Activated CD8-positive, alpha-beta memory T cell treated with anti-CD3 and anti-CD28 coated beads, Interleukin-2, amount 10 ng/mL, durations not matched to agents 7 days and 5 days (primary cell): ENCODE measurements at regions not wholly inside any gene's neighbourhood (a gene's known extent, or its start where the extent isn't known, plus 50 kb on each side); places are given as distances from the start of the nearest gene placed in this dataset.

Source experiments
- ATAC-seq: fragments of 150-1000 bp; cut with Tn5 transposase; one replicate; pipeline ENCODE4 v1.10.0; 2021; ENCODE audit warnings: moderate library complexity
- CTCF ChIA-PET: fragments of 350-600 bp; sonication (Branson Sonifier 250); formaldehyde crosslinking; loops from one replicate; lab custom pipeline; 2021; ENCODE audit warnings: antibody characterized with exemption; lab: Charles Lee
- DNase-seq: peaks from one replicate; pipeline ENCODE4 v3.0.0-alpha.2; 2020
- H3K27ac Mint-ChIP-seq: one replicate; pipeline ENCODE4 v1.8.0; 2021; ENCODE audit warnings: mild to moderate bottlenecking, mixed read lengths
- H3K27me3 Mint-ChIP-seq: one replicate; pipeline ENCODE4 v1.8.0; 2021; ENCODE audit warnings: mixed read lengths
- H3K36me3 Mint-ChIP-seq: one replicate; pipeline ENCODE4 v1.8.0; 2021; ENCODE audit warnings: mild to moderate bottlenecking, mixed read lengths
- H3K4me1 Mint-ChIP-seq: one replicate; pipeline ENCODE4 v1.8.0; 2021; ENCODE audit warnings: mixed read lengths
- H3K4me3 Mint-ChIP-seq: one replicate; pipeline ENCODE4 v1.8.0; 2021; ENCODE audit warnings: mild to moderate bottlenecking, moderate library complexity, mixed read lengths
- H3K9me3 Mint-ChIP-seq: one replicate; pipeline ENCODE4 v1.8.0; 2022; ENCODE audit warnings: low read depth, mixed read lengths

GRCh38 chr16:80330803-80331202 lies 210.0 kb upstream of the DYNLRB2 start:
- H3K27ac Mint-ChIP-seq = no peak overlapping the region
- no peaks in the 10 kb centered on the region for H3K36me3 Mint-ChIP-seq
- no peak overlapping the region for H3K4me3 Mint-ChIP-seq
- H3K4me1 Mint-ChIP-seq = no peaks in the 10 kb centered on the region
- DNase-seq (no peak), ATAC-seq (no peak)
- no peaks in the 10 kb centered on the region for H3K9me3 Mint-ChIP-seq
- CTCF ChIA-PET = no interaction called here
- H3K27me3 Mint-ChIP-seq = peaks cover 19% of the 10 kb centered on the region

GRCh38 chr16:80330150-80330549 lies 210.6 kb upstream of the DYNLRB2 start:
- ATAC-seq (no peak), DNase-seq (no peak)
- no peaks in the 10 kb centered on the region for H3K9me3 Mint-ChIP-seq
- peaks cover 19% of the 10 kb centered on the region for H3K27me3 Mint-ChIP-seq
- H3K27ac Mint-ChIP-seq = no peak overlapping the region
- no peaks in the 10 kb centered on the region for H3K4me1 Mint-ChIP-seq
- CTCF ChIA-PET = no interaction called here
- H3K4me3 Mint-ChIP-seq = no peak overlapping the region
- no peaks in the 10 kb centered on the region for H3K36me3 Mint-ChIP-seq

GRCh38 chr16:80327740-80328139 lies 213.1 kb upstream of the DYNLRB2 start:
- DNase-seq (no peak), ATAC-seq (no peak)
- Mint-ChIP-seq H3K27me3 (peaks cover 17% of the 10 kb centered on the region), H3K27ac (no peak overlapping the region), H3K9me3 (no peaks in the 10 kb centered on the region), H3K36me3 (no peaks in the 10 kb centered on the region), H3K4me1 (no peaks in the 10 kb centered on the region), H3K4me3 (no peak overlapping the region)
- CTCF ChIA-PET = no interaction called here

- no peaks in the 10 kb centered on the region for H3K36me3 Mint-ChIP-seq
- no peaks in the 10 kb centered on the region for H3K9me3 Mint-ChIP-seq
- CTCF ChIA-PET = no interaction called here
- peaks cover 19% of the 10 kb centered on the region for H3K27me3 Mint-ChIP-seq
- H3K27ac Mint-ChIP-seq = no peak overlapping the region
- no peaks in the 10 kb centered on the region for H3K4me1 Mint-ChIP-seq
- DNase-seq (no peak), ATAC-seq (no peak)
- H3K4me3 Mint-ChIP-seq = no peak overlapping the region
Observed at GRCh38 chr16:80324371-80324770, 216.4 kb upstream of the DYNLRB2 start.

GRCh38 chr16:80323808-80324195 lies 217.0 kb upstream of the DYNLRB2 start:
- no peak for ATAC-seq
- no peaks in the 10 kb centered on the region for H3K36me3 Mint-ChIP-seq
- peaks cover 21% of the 10 kb centered on the region for H3K27me3 Mint-ChIP-seq
- H3K27ac Mint-ChIP-seq = no peak overlapping the region
- no peaks in the 10 kb centered on the region for H3K9me3 Mint-ChIP-seq
- no peak overlapping the region for H3K4me3 Mint-ChIP-seq
- no peaks in the 10 kb centered on the region for H3K4me1 Mint-ChIP-seq
- CTCF ChIA-PET = no interaction called here
- DNase-seq = no peak

GRCh38 chr16:80323187-80323807 lies 217.5 kb upstream of the DYNLRB2 start:
- CTCF ChIA-PET = no interaction called here
- no peaks in the 10 kb centered on the region for H3K36me3 Mint-ChIP-seq
- peaks cover 25% of the 10 kb centered on the region for H3K27me3 Mint-ChIP-seq
- no peaks in the 10 kb centered on the region for H3K4me1 Mint-ChIP-seq
- DNase-seq (no peak), ATAC-seq (no peak)
- no peak overlapping the region for H3K27ac Mint-ChIP-seq
- no peaks in the 10 kb centered on the region for H3K9me3 Mint-ChIP-seq
- no peak overlapping the region for H3K4me3 Mint-ChIP-seq

GRCh38 chr16:80319181-80319580 lies 221.6 kb upstream of the DYNLRB2 start:
- Mint-ChIP-seq H3K4me3 (no peak overlapping the region), H3K36me3 (no peaks in the 10 kb centered on the region), H3K27me3 (peaks cover 19% of the 10 kb centered on the region), H3K27ac (no peak overlapping the region), H3K4me1 (no peaks in the 10 kb centered on the region), H3K9me3 (no peaks in the 10 kb centered on the region)
- ATAC-seq (no peak), DNase-seq (no peak)
- CTCF ChIA-PET = no interaction called here

GRCh38 chr16:80318107-80318506 lies 222.7 kb upstream of the DYNLRB2 start:
- Mint-ChIP-seq H3K27ac (no peak overlapping the region), H3K4me3 (no peak overlapping the region), H3K9me3 (no peaks in the 10 kb centered on the region), H3K36me3 (no peaks in the 10 kb centered on the region), H3K27me3 (peaks cover 19% of the 10 kb centered on the region), H3K4me1 (no peaks in the 10 kb centered on the region)
- DNase-seq (no peak), ATAC-seq (no peak)
- CTCF ChIA-PET = no interaction called here

GRCh38 chr16:80317599-80318037 lies 223.2 kb upstream of the DYNLRB2 start:
- Mint-ChIP-seq H3K9me3 (no peaks in the 10 kb centered on the region), H3K36me3 (no peaks in the 10 kb centered on the region), H3K4me1 (no peaks in the 10 kb centered on the region), H3K4me3 (no peak overlapping the region), H3K27me3 (peaks cover 19% of the 10 kb centered on the region), H3K27ac (no peak overlapping the region)
- no peak for DNase-seq
- CTCF ChIA-PET = no interaction called here
- no peak for ATAC-seq

- H3K27me3 Mint-ChIP-seq = peaks cover 19% of the 10 kb centered on the region
- no peaks in the 10 kb centered on the region for H3K9me3 Mint-ChIP-seq
- ATAC-seq (no peak), DNase-seq (no peak)
- H3K27ac Mint-ChIP-seq = no peak overlapping the region
- H3K4me3 Mint-ChIP-seq = no peak overlapping the region
- H3K4me1 Mint-ChIP-seq = no peaks in the 10 kb centered on the region
- CTCF ChIA-PET = no interaction called here
- no peaks in the 10 kb centered on the region for H3K36me3 Mint-ChIP-seq
Observed at GRCh38 chr16:80317116-80317515, 223.7 kb upstream of the DYNLRB2 start.

GRCh38 chr16:80314042-80314441 lies 226.8 kb upstream of the DYNLRB2 start:
- Mint-ChIP-seq H3K9me3 (no peaks in the 10 kb centered on the region), H3K4me1 (no peaks in the 10 kb centered on the region), H3K36me3 (no peaks in the 10 kb centered on the region), H3K27me3 (peaks cover 6% of the 10 kb centered on the region), H3K27ac (no peak overlapping the region), H3K4me3 (no peak overlapping the region)
- DNase-seq (no peak), ATAC-seq (no peak)
- CTCF ChIA-PET = no interaction called here

- H3K27ac Mint-ChIP-seq = no peak overlapping the region
- no peak overlapping the region for H3K4me3 Mint-ChIP-seq
- ATAC-seq (no peak), DNase-seq (no peak)
- no peaks in the 10 kb centered on the region for H3K9me3 Mint-ChIP-seq
- H3K4me1 Mint-ChIP-seq = no peaks in the 10 kb centered on the region
- peaks cover 4% of the 10 kb centered on the region for H3K27me3 Mint-ChIP-seq
- CTCF ChIA-PET = no interaction called here
- no peaks in the 10 kb centered on the region for H3K36me3 Mint-ChIP-seq
Observed at GRCh38 chr16:80309178-80309577, 231.6 kb upstream of the DYNLRB2 start.

- ATAC-seq = no peak
- Mint-ChIP-seq H3K4me1 (no peaks in the 10 kb centered on the region), H3K27me3 (peaks cover 7% of the 10 kb centered on the region), H3K36me3 (no peaks in the 10 kb centered on the region), H3K4me3 (no peak overlapping the region), H3K27ac (no peak overlapping the region), H3K9me3 (no peaks in the 10 kb centered on the region)
- CTCF ChIA-PET = no interaction called here
- no peak for DNase-seq
Observed at GRCh38 chr16:80305410-80305809, 235.4 kb upstream of the DYNLRB2 start.

- H3K4me1 Mint-ChIP-seq = no peaks in the 10 kb centered on the region
Observed at GRCh38 chr16:80303691-80304090, 237.1 kb upstream of the DYNLRB2 start.

GRCh38 chr16:80300876-80301275 lies 239.9 kb upstream of the DYNLRB2 start:
- H3K4me1 Mint-ChIP-seq = no peaks in the 10 kb centered on the region
- DNase-seq (no peak), ATAC-seq (no peak)
- H3K36me3 Mint-ChIP-seq = no peaks in the 10 kb centered on the region
- H3K27me3 Mint-ChIP-seq = peaks cover 3% of the 10 kb centered on the region
- CTCF ChIA-PET = no interaction called here
- no peak overlapping the region for H3K27ac Mint-ChIP-seq
- H3K9me3 Mint-ChIP-seq = no peaks in the 10 kb centered on the region
- H3K4me3 Mint-ChIP-seq = no peak overlapping the region

More at GRCh38 chr16:80303691-80304090, 237.1 kb upstream of the DYNLRB2 start:
- CTCF ChIA-PET = no interaction called here
- Mint-ChIP-seq H3K27me3 (peaks cover 7% of the 10 kb centered on the region), H3K36me3 (no peaks in the 10 kb centered on the region), H3K27ac (no peak overlapping the region), H3K9me3 (no peaks in the 10 kb centered on the region), H3K4me3 (no peak overlapping the region)
- DNase-seq (no peak), ATAC-seq (no peak)
